ENCODE measurements at regions not wholly inside any gene's neighbourhood (a gene's known extent, or its start where the extent isn't known, plus 50 kb on each side); places are given as distances from the start of the nearest gene placed in this dataset.

GRCh38 chr10:78870458-78870857 lies 198.3 kb upstream of the ZMIZ1 start:
- DNase-seq = no peak

DNA sequence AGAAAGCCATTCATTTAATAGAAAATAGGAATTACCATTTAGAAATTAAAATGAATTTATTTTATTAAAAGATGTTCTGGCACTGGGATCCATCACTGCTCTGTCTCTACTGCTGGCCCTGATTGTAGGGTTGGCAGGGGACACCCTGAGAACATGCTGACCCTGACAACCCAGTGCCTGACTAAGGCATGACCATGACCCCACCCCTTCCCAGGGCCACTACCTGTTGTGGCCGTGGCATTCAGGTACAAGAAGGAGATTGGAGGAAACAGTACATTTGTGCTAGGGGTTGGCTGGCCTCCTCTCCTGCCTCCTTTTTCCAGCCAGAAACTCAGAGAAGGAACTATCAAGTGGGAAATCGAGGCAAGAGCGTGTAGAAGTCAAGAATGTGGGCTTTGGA lies 197.0 kb upstream of the ZMIZ1 start:
- no peak for DNase-seq

- no peak for DNase-seq
Measured at GRCh38 chr10:78873413-78873812, 195.4 kb upstream of the ZMIZ1 start.

- no peak for DNase-seq
Measured at GRCh38 chr10:78875331-78875877, 193.4 kb upstream of the ZMIZ1 start.

DNA sequence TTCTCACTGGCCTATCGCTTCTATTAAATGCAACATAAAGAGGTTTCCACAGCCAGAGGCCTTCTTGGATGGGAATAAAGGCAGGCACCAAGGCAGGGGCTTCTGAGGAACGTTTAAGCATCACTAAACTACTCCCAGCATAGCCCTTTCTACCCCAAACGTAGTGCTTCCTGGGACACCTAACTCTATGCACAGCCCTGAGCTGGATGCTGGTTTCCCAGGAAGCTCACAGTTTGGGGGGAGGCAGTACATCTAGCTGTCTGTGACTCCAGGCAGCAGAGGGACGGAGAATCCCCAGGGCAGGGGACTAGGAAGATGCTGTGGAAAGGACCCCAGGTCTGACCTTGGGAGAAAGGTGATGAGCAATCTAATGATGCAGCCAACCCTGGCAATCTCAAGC lies 192.8 kb upstream of the ZMIZ1 start:
- no peak for DNase-seq

GRCh38 chr10:78876449-78876848 lies 192.3 kb upstream of the ZMIZ1 start:
- DNase-seq = no peak

- no peak for DNase-seq
Measured at GRCh38 chr10:78879621-78880020, 189.1 kb upstream of the ZMIZ1 start.

DNA sequence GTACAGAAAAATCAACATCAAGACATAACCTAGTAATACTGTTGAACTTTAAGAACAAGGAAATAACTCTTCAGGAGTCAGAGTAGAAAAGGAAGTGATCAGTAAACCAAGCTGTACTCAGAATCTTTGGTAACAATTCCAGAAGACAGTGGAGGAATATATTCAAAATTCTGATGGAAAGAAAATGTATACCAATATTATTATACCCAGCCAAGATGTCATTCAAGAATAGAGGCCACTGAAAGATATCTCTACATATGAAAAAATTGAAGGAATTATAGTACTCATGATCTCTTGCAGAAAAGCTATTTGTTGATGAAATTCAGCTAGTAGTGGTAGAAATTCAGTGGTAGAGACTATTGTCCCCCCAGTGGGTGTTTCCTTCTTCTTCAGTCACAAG lies 182.6 kb upstream of the ZMIZ1 start:
- DNase-seq = no peak

- no peak for DNase-seq
Measured at GRCh38 chr10:78889536-78890063, 179.2 kb upstream of the ZMIZ1 start.

DNA sequence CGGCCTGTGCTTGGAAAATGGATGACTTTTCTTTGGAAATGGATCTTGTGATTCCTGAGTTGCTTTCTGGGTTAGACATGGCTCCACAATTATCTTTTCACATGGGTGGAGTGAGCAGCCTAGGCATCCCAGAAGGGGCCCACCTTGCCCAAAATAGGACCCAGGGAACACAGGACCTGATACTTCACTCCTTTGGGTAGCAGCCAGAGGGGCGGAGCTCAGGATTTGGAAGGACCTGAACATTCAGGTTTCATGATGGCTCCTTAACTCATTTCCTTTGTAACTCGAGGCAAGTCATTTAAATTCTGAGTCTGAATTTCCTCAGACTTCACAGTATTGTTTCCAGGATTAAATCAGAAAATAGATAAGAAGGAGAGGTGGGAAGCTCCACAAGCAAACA lies 178.3 kb upstream of the ZMIZ1 start:
- no peak for DNase-seq

- no peak for DNase-seq
Measured at GRCh38 chr10:78891741-78892140, 177.0 kb upstream of the ZMIZ1 start.

GRCh38 chr10:78892338-78893176 lies 176.2 kb upstream of the ZMIZ1 start:
- no peak for DNase-seq

DNA sequence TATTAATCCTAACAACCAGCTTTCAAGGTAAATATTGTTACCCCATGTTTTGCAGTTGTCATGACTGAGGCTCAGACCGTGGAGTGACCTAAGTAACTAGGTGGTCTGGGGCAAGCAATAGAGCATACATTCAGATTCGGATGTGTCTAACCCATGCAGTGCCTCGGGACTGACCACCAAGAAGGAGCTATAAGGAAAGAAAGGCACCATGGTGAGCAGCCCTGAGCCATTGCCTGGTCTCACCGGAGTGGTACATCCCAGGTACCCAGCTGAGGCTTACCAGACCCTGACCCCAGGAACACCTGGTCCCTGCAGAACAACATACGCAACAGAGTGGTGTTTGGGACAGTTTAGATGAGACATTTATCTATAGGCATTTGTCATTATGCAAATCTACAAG lies 175.5 kb upstream of the ZMIZ1 start:
- DNase-seq = no peak

DNA sequence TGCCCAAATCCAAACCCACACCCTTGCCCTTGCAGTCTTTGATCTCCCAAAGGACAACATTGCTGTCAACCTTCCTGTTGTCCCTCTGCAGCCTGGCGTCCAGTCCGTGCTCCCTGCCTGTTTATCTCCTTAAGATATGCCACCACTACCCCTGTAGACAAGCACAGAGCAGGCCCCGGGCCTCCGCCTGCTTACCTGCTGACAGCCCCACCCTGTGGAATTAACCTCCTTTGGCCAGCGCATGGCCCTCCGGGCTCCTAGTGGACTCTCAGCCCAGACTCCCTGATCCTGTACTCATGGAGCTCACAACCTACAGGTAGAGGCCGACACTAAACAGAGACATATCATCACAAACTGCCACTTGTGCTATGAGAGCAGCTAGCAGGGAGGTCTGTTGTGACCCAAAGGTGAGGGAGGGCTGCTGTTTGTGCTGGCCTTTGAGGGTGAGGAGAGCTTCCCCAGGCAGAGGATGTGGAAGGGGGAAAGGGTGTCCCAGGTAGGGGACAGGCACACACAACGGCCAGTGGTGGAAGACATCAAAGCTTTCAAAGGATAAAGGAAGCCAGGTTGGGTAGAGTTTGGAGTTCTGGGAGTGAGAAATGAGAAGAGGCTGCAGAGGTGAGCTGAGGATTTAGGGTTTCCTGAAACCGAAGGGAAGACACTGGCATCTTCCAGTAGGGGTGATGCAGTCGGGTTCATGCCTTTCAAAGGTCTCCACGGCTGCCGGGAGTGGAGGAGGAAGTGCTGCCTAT lies 174.5 kb upstream of the ZMIZ1 start:
- DNase-seq = no peak

- no peak for DNase-seq
Measured at GRCh38 chr10:78894841-78895195, 173.9 kb upstream of the ZMIZ1 start.

- DNase-seq = no peak
Measured at GRCh38 chr10:78895469-78895868, 173.3 kb upstream of the ZMIZ1 start.

GRCh38 chr10:78896159-78896928 lies 172.4 kb upstream of the ZMIZ1 start:
- DNase-seq = no peak

GRCh38 chr10:78898341-78899097 lies 170.2 kb upstream of the ZMIZ1 start:
- DNase-seq = no peak

GRCh38 chr10:78899098-78899754 lies 169.5 kb upstream of the ZMIZ1 start:
- no peak for DNase-seq

- DNase-seq = no peak
Measured at GRCh38 chr10:78899996-78900714, 168.6 kb upstream of the ZMIZ1 start.
